ENCODE measurements at regions not wholly inside any gene's neighbourhood (a gene's known extent, or its start where the extent isn't known, plus 50 kb on each side); places are given as distances from the start of the nearest gene placed in this dataset.

- DNase-seq (ENCODE audit: low read depth) = no peak
Measured at GRCh38 chr21:41633627-41634026, 125.7 kb upstream of the TMPRSS2 start.

GRCh38 chr21:41632748-41633475 is 125.0 kb upstream of the TMPRSS2 start:
- no peak for DNase-seq (ENCODE audit: low read depth)

GRCh38 chr21:41631564-41632461 is 123.9 kb upstream of the TMPRSS2 start:
- peak; percentile 52 for DNase-seq (ENCODE audit: low read depth)

- no peak for DNase-seq (ENCODE audit: low read depth)
Measured at GRCh38 chr21:41630917-41631316, 123.0 kb upstream of the TMPRSS2 start.

- peak; percentile 99 for DNase-seq (ENCODE audit: low read depth)
Measured at GRCh38 chr21:41630249-41630648, 122.3 kb upstream of the TMPRSS2 start.

GRCh38 chr21:41628256-41628655 is 120.3 kb upstream of the TMPRSS2 start:
- DNase-seq (ENCODE audit: low read depth) = no peak

GRCh38 chr21:41627428-41627827 is 119.5 kb upstream of the TMPRSS2 start:
- DNase-seq (ENCODE audit: low read depth) = no peak

GRCh38 chr21:41626021-41626420 is 118.1 kb upstream of the TMPRSS2 start:
- no peak for DNase-seq (ENCODE audit: low read depth)

GRCh38 chr21:41625428-41625827 is 117.5 kb upstream of the TMPRSS2 start:
- no peak for DNase-seq (ENCODE audit: low read depth)

- DNase-seq (ENCODE audit: low read depth) = no peak
Measured at GRCh38 chr21:41624674-41625310, 116.8 kb upstream of the TMPRSS2 start.

- no peak for DNase-seq (ENCODE audit: low read depth)
Measured at GRCh38 chr21:41623945-41624344, 116.0 kb upstream of the TMPRSS2 start.

GRCh38 chr21:41622831-41623548 is 115.0 kb upstream of the TMPRSS2 start:
- no peak for DNase-seq (ENCODE audit: low read depth)

- DNase-seq (ENCODE audit: low read depth) = no peak
Measured at GRCh38 chr21:41622201-41622600, 114.2 kb upstream of the TMPRSS2 start.

- DNase-seq (ENCODE audit: low read depth) = no peak
Measured at GRCh38 chr21:41621513-41621912, 113.6 kb upstream of the TMPRSS2 start.

- DNase-seq (ENCODE audit: low read depth) = no peak
Measured at GRCh38 chr21:41620982-41621381, 113.0 kb upstream of the TMPRSS2 start.

GRCh38 chr21:41620541-41620940 is 112.6 kb upstream of the TMPRSS2 start:
- DNase-seq (ENCODE audit: low read depth) = no peak

GRCh38 chr21:41616031-41616591 is 108.2 kb upstream of the TMPRSS2 start:
- DNase-seq (ENCODE audit: low read depth) = peak; percentile 7

GRCh38 chr21:41615613-41616012 is 107.7 kb upstream of the TMPRSS2 start:
- peak; percentile 31 for DNase-seq (ENCODE audit: low read depth)

GRCh38 chr21:41614511-41614910 is 106.6 kb upstream of the TMPRSS2 start:
- DNase-seq (ENCODE audit: low read depth) = no peak

- no peak for DNase-seq (ENCODE audit: low read depth)
Measured at GRCh38 chr21:41613533-41613909, 105.6 kb upstream of the TMPRSS2 start.

Data from HT1080 (cell line).